Keratinocyte (primary cell): ENCODE measurements at regions not wholly inside any gene's neighbourhood (a gene's known extent, or its start where the extent isn't known, plus 50 kb on each side); places are given as distances from the start of the nearest gene placed in this dataset.

ENCODE experiments used
- DNase-seq: peaks from one replicate; pipeline ENCODE4 v3.0.0-alpha.2; 2011; ENCODE audit warnings: low read depth, missing footprints, low spot score
- FAIRE-seq: peaks from 2 replicates; lab custom pipeline; 2011; peaks lifted over from hg19 to GRCh38; lab: Jason Lieb, UNC
- H2AFZ ChIP-seq: 2 replicates; pipeline ENCODE4 v1.6.0; 2012; ENCODE audit warnings: low read length, control low read depth, inconsistent platforms; ENCODE audit not compliant: control insufficient read depth
- H3K27ac ChIP-seq: 2 replicates; pipeline ENCODE4 v1.5.1; 2011; ENCODE audit warnings: low read length; ENCODE audit not compliant: control insufficient read depth, insufficient read depth
- H3K27me3 ChIP-seq: 3 replicates; pipeline ENCODE4 v1.6.0; 2011; ENCODE audit warnings: low read length; ENCODE audit not compliant: control insufficient read depth, insufficient read depth; ENCODE audit errors: extremely low read depth
- H3K36me3 ChIP-seq, 2 experiments: 2 replicates in 1 of 2; 3 replicates in 1 of 2; pipeline ENCODE4 v1.5.1; 2011; ENCODE audit warnings: low read length in 2 of 2, mild to moderate bottlenecking in 1 of 2; ENCODE audit not compliant: control insufficient read depth in 2 of 2, insufficient read depth in 2 of 2; ENCODE audit errors: extremely low read depth in 1 of 2
- H3K4me1 ChIP-seq: 3 replicates; pipeline ENCODE4 v1.5.1; 2011; ENCODE audit warnings: low read length; ENCODE audit not compliant: control insufficient read depth, insufficient read depth; ENCODE audit errors: extremely low read depth
- H3K4me2 ChIP-seq: 3 replicates; pipeline ENCODE4 v1.6.0; 2011; ENCODE audit warnings: low read depth, low read length; ENCODE audit not compliant: control insufficient read depth, insufficient read depth; ENCODE audit errors: extremely low read depth
- H3K4me3 ChIP-seq, 3 experiments: fragments of 200-600 bp in 1 of 3; sonication (generic) in 1 of 3; 2 replicates in 2 of 3; 3 replicates in 1 of 3; pipeline ENCODE4 v1.5.1; 2011 to 2016; ENCODE audit warnings: low read length in 3 of 3, mild to moderate bottlenecking in 3 of 3, control low read depth in 2 of 3, inconsistent platforms in 1 of 3, low read depth in 1 of 3, mixed read lengths in 1 of 3, mixed run types in 1 of 3, moderate library complexity in 1 of 3; ENCODE audit not compliant: control insufficient read depth in 2 of 3, insufficient read depth in 2 of 3; ENCODE audit errors: extremely low read depth in 1 of 3
- H3K79me2 ChIP-seq: 2 replicates; pipeline ENCODE4 v1.6.0; 2012; ENCODE audit warnings: low read length; ENCODE audit not compliant: control insufficient read depth, insufficient read depth
- H3K9ac ChIP-seq: 3 replicates; pipeline ENCODE4 v1.6.0; 2011; ENCODE audit warnings: low read length; ENCODE audit not compliant: control insufficient read depth, insufficient read depth; ENCODE audit errors: extremely low read depth
- H3K9me1 ChIP-seq: 3 replicates; pipeline ENCODE4 v1.6.0; 2011; ENCODE audit warnings: low read length; ENCODE audit not compliant: control insufficient read depth, insufficient read depth; ENCODE audit errors: extremely low read depth
- H3K9me3 ChIP-seq: 2 replicates; pipeline ENCODE4 v1.5.1; 2012; ENCODE audit warnings: low read depth, low read length; ENCODE audit not compliant: control insufficient read depth
- H4K20me1 ChIP-seq: 3 replicates; pipeline ENCODE4 v1.6.0; 2011; ENCODE audit warnings: low read length; ENCODE audit not compliant: control insufficient read depth, insufficient read depth; ENCODE audit errors: extremely low read depth
- CTCF ChIP-seq, 3 experiments: IDR thresholded peaks in 1 of 3; conservative IDR thresholded peaks in 1 of 3; optimal IDR thresholded peaks in 1 of 3; 2 replicates in 2 of 3; 3 replicates in 1 of 3; pipeline versions ENCODE3 to v1.5.1; 2011; ENCODE audit warnings: low read length in 3 of 3, mild to moderate bottlenecking in 3 of 3, moderate library complexity in 2 of 3, control low read depth in 1 of 3, inconsistent platforms in 1 of 3; ENCODE audit not compliant: insufficient read depth in 2 of 3; ENCODE audit errors: extremely low read depth in 1 of 3
- EZH2 ChIP-seq: IDR thresholded peaks from one replicate; pipeline ENCODE4 v1.6.1; 2012; ENCODE audit warnings: inconsistent platforms, mild to moderate bottlenecking, low read length, moderate library complexity
- dilution Hi-C: fragments of 300-500 bp; cut with MboI; formaldehyde crosslinking; loops from one replicate; pipeline ENCODE4 v1.7.0; 2020; ENCODE audit warnings: low sequenced_read_pairs; ENCODE audit not compliant: extremely low pct_ligation_motif_present

GRCh38 chr5:30928956-30929355, 264.5 kb upstream of the CDH6 start:
- no peaks in the 10 kb centered on the region for H3K27me3 ChIP-seq
- H3K79me2 ChIP-seq: no peaks in the 10 kb centered on the region
- H3K4me3 ChIP-seq: no peak overlapping the region
- H3K9me3 ChIP-seq: no peaks in the 10 kb centered on the region
- TF ChIP-seq CTCF (optimal IDR thresholded peaks at IDR 0.05 in 1 of 3, IDR thresholded peaks at IDR 0.05 in 1 of 3, conservative IDR thresholded peaks at IDR 0.05 in 1 of 3; ENCODE audit: extremely low read depth in 1 of 3, insufficient read depth in 2 of 3, low read length in 3 of 3) (no peak), EZH2 (no peak)
- no peak overlapping the region for H3K27ac ChIP-seq
- FAIRE-seq (no peak), DNase-seq (no peak)
- no peaks in the 10 kb centered on the region for H3K9me1 ChIP-seq
- dilution Hi-C loops: no loop called here
- H3K4me1 ChIP-seq: no peaks in the 10 kb centered on the region
- no peaks in the 10 kb centered on the region for H4K20me1 ChIP-seq
- H3K36me3 ChIP-seq: no peaks in the 10 kb centered on the region
- H2AFZ ChIP-seq: no peak overlapping the region
- no peak overlapping the region for H3K4me2 ChIP-seq
- no peak overlapping the region for H3K9ac ChIP-seq

DNA sequence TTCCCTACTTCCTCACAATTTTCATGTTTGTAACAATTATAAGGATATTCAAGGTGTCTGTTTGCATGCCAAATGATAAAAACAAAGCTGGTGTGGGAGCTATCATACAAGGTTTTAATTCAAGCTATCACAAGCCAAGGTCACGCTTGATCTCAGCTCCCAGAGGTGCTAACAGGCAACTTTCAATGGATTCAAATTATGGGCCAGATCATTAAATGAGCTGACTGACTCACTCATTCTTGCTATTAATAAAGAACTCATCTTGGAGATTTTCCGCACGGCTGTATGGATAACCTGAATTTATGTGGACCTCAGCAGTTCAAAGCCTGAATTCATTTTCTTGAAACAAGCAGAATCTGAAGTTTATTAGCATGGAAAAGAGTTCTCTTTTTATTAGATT, 267.3 kb upstream of the CDH6 start:
- no peak for DNase-seq
- dilution Hi-C loops: no loop called here
- no peaks in the 10 kb centered on the region for H3K27me3 ChIP-seq
- no peak overlapping the region for H3K27ac ChIP-seq
- H2AFZ ChIP-seq: no peak overlapping the region
- H3K9ac ChIP-seq: no peak overlapping the region
- no peak overlapping the region for H3K4me2 ChIP-seq
- H3K4me3 ChIP-seq: no peak overlapping the region
- no peaks in the 10 kb centered on the region for H3K36me3 ChIP-seq
- no peaks in the 10 kb centered on the region for H4K20me1 ChIP-seq
- FAIRE-seq: no peak
- TF ChIP-seq CTCF (optimal IDR thresholded peaks at IDR 0.05 in 1 of 3, IDR thresholded peaks at IDR 0.05 in 1 of 3, conservative IDR thresholded peaks at IDR 0.05 in 1 of 3; ENCODE audit: extremely low read depth in 1 of 3, insufficient read depth in 2 of 3, low read length in 3 of 3) (no peak), EZH2 (no peak)
- no peaks in the 10 kb centered on the region for H3K79me2 ChIP-seq
- H3K4me1 ChIP-seq: no peaks in the 10 kb centered on the region
- no peaks in the 10 kb centered on the region for H3K9me3 ChIP-seq
- H3K9me1 ChIP-seq: no peaks in the 10 kb centered on the region
